Upper lobe of left lung (tissue), 4 donors: ENCODE measurements at regions not wholly inside any gene's neighbourhood (a gene's known extent, or its start where the extent isn't known, plus 50 kb on each side); places are given as distances from the start of the nearest gene placed in this dataset.

Experiments
- EP300 ChIP-seq, 4 donors: sonication (generic); formaldehyde crosslinking; IDR thresholded peaks; one replicate each; pipeline ENCODE4 v1.5.1; 2017; ENCODE audit warnings: antibody characterized with exemption in 4 of 4, control low read depth in 2 of 4
- POLR2AphosphoS5 ChIP-seq, 2 donors: sonication (generic); formaldehyde crosslinking; IDR thresholded peaks; one replicate each; pipeline ENCODE4 v1.5.1; 2017; ENCODE audit warnings: antibody characterized with exemption in 2 of 2
- TF ChIP-seq, protein P1 (sequence below), 6 experiments: fragments of 450-650 bp in 4 of 6; fragments of 200-600 bp in 2 of 6; sonication (generic) in 2 of 6; IDR thresholded peaks; one replicate each; pipeline ENCODE4 v1.5.1; 2016 to 2019; ENCODE audit warnings: antibody characterized with exemption in 6 of 6

DNA sequence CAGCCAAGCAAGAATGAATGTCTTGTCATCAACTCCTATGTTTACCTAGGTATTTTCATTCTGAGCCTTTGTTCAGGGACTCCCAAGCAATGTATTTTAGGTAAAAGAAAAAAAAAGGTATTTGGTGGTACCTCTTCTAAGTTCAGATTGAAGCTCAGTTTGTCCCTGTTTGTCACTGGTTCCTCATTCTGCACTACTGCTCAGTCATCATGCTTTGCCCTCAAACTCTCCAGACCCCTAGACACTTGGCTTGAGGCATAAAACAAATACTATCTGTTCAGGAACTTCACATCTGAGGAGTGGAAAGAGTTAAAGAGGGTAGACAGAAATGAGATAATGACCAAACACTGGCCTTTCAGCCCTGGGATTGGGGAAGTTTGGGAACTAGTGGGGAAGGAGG, 163.6 kb upstream of the HNRNPA3 start:
- no peak for TF ChIP-seq EP300 (IDR thresholded peaks at IDR 0.05)
- TF ChIP-seq, protein P1, sequence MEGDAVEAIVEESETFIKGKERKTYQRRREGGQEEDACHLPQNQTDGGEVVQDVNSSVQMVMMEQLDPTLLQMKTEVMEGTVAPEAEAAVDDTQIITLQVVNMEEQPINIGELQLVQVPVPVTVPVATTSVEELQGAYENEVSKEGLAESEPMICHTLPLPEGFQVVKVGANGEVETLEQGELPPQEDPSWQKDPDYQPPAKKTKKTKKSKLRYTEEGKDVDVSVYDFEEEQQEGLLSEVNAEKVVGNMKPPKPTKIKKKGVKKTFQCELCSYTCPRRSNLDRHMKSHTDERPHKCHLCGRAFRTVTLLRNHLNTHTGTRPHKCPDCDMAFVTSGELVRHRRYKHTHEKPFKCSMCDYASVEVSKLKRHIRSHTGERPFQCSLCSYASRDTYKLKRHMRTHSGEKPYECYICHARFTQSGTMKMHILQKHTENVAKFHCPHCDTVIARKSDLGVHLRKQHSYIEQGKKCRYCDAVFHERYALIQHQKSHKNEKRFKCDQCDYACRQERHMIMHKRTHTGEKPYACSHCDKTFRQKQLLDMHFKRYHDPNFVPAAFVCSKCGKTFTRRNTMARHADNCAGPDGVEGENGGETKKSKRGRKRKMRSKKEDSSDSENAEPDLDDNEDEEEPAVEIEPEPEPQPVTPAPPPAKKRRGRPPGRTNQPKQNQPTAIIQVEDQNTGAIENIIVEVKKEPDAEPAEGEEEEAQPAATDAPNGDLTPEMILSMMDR (IDR thresholded peaks at IDR 0.05): no peak
- TF ChIP-seq POLR2AphosphoS5 (IDR thresholded peaks at IDR 0.05): no peak
